ENCODE measurements at regions not wholly inside any gene's neighbourhood (a gene's known extent, or its start where the extent isn't known, plus 50 kb on each side); places are given as distances from the start of the nearest gene placed in this dataset.

DNA sequence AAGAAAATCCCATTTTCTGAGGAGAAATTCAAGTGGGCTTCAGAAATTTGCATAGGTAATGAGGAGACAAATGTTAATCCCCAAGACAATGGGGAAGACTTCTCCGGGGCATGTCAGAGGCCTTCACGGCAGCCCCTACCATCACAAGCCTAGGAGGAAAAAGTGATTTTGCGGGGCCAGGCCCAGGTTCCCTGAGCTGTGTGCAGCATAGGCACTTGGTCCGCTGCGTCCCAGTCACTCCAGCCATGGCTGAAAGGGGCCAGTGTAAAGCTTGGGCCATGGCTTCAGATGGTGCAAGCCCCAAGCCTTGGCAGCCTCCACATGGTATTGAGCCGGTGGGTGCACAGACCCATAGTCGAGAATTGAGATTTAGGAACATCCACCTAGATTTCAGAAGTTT is 570.7 kb downstream of the KCNA4 start:
- TF ChIP-seq CTCF (IDR thresholded peaks at IDR 0.05) (no peak), POLR2A (IDR thresholded peaks at IDR 0.05) (no peak)
